ENCODE measurements at regions not wholly inside any gene's neighbourhood (a gene's known extent, or its start where the extent isn't known, plus 50 kb on each side); places are given as distances from the start of the nearest gene placed in this dataset.

DNA sequence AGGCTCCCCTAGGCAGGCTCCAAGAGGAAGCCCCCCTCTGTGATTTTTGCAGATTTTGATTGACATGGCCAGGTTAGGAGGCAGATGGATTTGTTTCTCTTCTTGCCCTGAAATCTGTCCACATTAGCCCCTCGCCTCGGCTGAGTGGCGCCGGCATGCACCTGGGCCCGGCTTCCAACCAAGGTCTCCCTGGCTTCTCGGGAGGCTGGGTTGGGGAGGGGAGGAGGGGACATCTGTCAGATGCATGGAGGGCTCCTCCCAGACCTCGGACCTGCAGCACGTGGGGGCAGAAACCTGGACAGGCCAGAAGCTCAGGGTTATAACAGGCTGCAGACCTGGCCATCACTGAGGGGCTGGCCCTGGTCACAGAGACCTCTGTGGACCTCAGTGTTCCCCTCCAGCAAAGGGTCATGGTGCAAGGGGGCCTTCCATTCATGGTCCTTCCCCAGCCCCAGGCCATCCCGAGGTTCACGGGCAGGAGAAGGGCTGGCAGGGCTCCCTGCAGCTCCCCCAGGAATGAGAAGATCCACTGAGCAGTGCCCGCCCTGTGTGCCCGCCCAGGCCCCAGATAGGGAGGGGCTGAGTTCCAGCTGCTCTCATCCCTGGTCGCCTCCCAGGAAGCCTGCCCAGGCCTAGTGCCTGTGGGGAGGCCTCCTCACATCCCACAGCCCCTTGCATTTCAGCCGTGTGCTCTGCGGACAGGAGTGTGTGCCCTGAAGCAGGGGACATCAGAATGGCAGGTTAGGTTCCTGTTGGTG, 747.8 kb downstream of the BRD1 start:
- ATAC-seq = no peak
- ChIA-PET CTCF (no interaction called here), POLR2A (no interaction called here), RAD21 (ENCODE audit: low non-redundant PET in 1 of 2, low total read pairs in 2 of 2, uncharacterized antibody in 2 of 2, unreplicated experiment in 2 of 2) (no interaction called here)
- DNase-seq (ENCODE audit: low read depth, low spot score) = no peak
- BruUV-seq (replicated peaks) = no TSS peak
- Histone ChIP-seq H3K79me2 (ENCODE audit: insufficient read depth, low read length) (no peaks in the 10 kb centered on the region), H3K4me3 (replicated peaks in 1 of 2; ENCODE audit: low read depth in 1 of 2, low read length in 2 of 2) (no peak overlapping the region), H3K36me3 (ENCODE audit: control insufficient read depth in 1 of 2, insufficient read depth in 2 of 2, low read length in 2 of 2) (no peaks in the 10 kb centered on the region), H3K27ac (ENCODE audit: low read depth, low read length) (no peak overlapping the region), H3K4me1 (ENCODE audit: control insufficient read depth in 1 of 2, insufficient read depth in 2 of 2, low read length in 2 of 2) (peaks cover 8 to 12% of the 10 kb centered on the region in 2 experiments; a peak in 3 of 4 replicates), H4K20me1 (ENCODE audit: insufficient read depth) (no peaks in the 10 kb centered on the region), H3K9ac (ENCODE audit: low read length) (no peak overlapping the region), H3K27me3 (ENCODE audit: insufficient read depth, low read length) (peaks cover 26% of the 10 kb centered on the region; the same call in 1 of the 2 replicates), H2AFZ (ENCODE audit: low read depth, low read length, poor library complexity, severe bottlenecking) (no peak overlapping the region), H3K4me2 (ENCODE audit: low read length) (no peak overlapping the region), H3K9me3 (ENCODE audit: control insufficient read depth in 1 of 2, insufficient read depth in 1 of 2, low read depth in 1 of 2, low read length in 2 of 2) (no peaks in the 10 kb centered on the region), H3K9me2 (ENCODE audit: insufficient read depth) (no peaks in the 10 kb centered on the region)
- intact Hi-C loops (cut with micrococcal nuclease) = no loop called here
- no peak for TF ChIP-seq CBX3 (IDR thresholded peaks at IDR 0.05; ENCODE audit: low read depth)
- TF ChIP-seq JUND (IDR thresholded peaks at IDR 0.05) = no peak
- TF ChIP-seq SP1 (IDR thresholded peaks at IDR 0.05; ENCODE audit: low read depth) = no peak
- TF ChIP-seq, protein P1, sequence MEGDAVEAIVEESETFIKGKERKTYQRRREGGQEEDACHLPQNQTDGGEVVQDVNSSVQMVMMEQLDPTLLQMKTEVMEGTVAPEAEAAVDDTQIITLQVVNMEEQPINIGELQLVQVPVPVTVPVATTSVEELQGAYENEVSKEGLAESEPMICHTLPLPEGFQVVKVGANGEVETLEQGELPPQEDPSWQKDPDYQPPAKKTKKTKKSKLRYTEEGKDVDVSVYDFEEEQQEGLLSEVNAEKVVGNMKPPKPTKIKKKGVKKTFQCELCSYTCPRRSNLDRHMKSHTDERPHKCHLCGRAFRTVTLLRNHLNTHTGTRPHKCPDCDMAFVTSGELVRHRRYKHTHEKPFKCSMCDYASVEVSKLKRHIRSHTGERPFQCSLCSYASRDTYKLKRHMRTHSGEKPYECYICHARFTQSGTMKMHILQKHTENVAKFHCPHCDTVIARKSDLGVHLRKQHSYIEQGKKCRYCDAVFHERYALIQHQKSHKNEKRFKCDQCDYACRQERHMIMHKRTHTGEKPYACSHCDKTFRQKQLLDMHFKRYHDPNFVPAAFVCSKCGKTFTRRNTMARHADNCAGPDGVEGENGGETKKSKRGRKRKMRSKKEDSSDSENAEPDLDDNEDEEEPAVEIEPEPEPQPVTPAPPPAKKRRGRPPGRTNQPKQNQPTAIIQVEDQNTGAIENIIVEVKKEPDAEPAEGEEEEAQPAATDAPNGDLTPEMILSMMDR (IDR thresholded peaks at IDR 0.05 in 2 of 3, conservative IDR thresholded peaks at IDR 0.05 in 1 of 3; ENCODE audit: borderline replicate concordance in 1 of 3, insufficient read depth in 1 of 3, low read depth in 2 of 3, low read length in 2 of 3) = no peak
- TF ChIP-seq, protein P2, sequence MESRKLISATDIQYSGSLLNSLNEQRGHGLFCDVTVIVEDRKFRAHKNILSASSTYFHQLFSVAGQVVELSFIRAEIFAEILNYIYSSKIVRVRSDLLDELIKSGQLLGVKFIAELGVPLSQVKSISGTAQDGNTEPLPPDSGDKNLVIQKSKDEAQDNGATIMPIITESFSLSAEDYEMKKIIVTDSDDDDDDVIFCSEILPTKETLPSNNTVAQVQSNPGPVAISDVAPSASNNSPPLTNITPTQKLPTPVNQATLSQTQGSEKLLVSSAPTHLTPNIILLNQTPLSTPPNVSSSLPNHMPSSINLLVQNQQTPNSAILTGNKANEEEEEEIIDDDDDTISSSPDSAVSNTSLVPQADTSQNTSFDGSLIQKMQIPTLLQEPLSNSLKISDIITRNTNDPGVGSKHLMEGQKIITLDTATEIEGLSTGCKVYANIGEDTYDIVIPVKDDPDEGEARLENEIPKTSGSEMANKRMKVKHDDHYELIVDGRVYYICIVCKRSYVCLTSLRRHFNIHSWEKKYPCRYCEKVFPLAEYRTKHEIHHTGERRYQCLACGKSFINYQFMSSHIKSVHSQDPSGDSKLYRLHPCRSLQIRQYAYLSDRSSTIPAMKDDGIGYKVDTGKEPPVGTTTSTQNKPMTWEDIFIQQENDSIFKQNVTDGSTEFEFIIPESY (IDR thresholded peaks at IDR 0.05; ENCODE audit: extremely low read depth, insufficient replicate concordance, low read length) = no peak
- no peak for TF ChIP-seq ZNF274 (IDR thresholded peaks at IDR 0.05; ENCODE audit: low read depth, low read length)
- no peak for TF ChIP-seq SIN3A (IDR thresholded peaks at IDR 0.05; ENCODE audit: low read depth)
- no peak for TF ChIP-seq ZFX (IDR thresholded peaks at IDR 0.05)
- TF ChIP-seq EZH2 (IDR thresholded peaks at IDR 0.05) = no peak
- no peak for TF ChIP-seq EZH2phosphoT487 (IDR thresholded peaks at IDR 0.05; ENCODE audit: borderline replicate concordance)
